SK-N-SH (cell line): ENCODE measurements at regions not wholly inside any gene's neighbourhood (a gene's known extent, or its start where the extent isn't known, plus 50 kb on each side); places are given as distances from the start of the nearest gene placed in this dataset.

ENCODE experiments used
- CTCF ChIA-PET: fragments of 300-600, 350-600 bp; formaldehyde crosslinking; extraction: SDS; loops from one replicate; lab custom pipeline; 2021; lab: Yijun Ruan, JAX
- POLR2A ChIA-PET: fragments of 350-600 bp; sonication (Branson Sonifier 250); formaldehyde crosslinking; extraction: SDS; loops from one replicate; lab custom pipeline; 2020; ENCODE audit warnings: antibody characterized with exemption, inconsistent platforms; lab: Yijun Ruan, JAX
- DNase-seq: peaks from one replicate; pipeline ENCODE4 v3.0.0; 2012
- H2AFZ ChIP-seq: fragments of 200-600 bp; sonication (generic); 2 replicates; pipeline ENCODE4 v1.8.1; 2016; ENCODE audit warnings: antibody characterized with exemption, mild to moderate bottlenecking, low read depth
- H3F3A ChIP-seq: fragments of 200-600 bp; sonication (generic); replicated peaks from 2 replicates; pipeline ENCODE3; 2016; ENCODE audit warnings: antibody characterized with exemption, mild to moderate bottlenecking; ENCODE audit not compliant: insufficient read depth
- H3K27ac ChIP-seq, 2 experiments: fragments of 200-500 bp in 1 of 2; fragments of 200-600 bp in 1 of 2; sonication (Bioruptor generic) in 1 of 2; sonication (generic), shearing (Covaris generic) in 1 of 2; 2 replicates each; pipeline versions ENCODE4 v1.5.1 to v1.6.1; 2014 to 2016; ENCODE audit warnings: low read depth in 2 of 2, inconsistent platforms in 1 of 2, low read length in 1 of 2, mild to moderate bottlenecking in 1 of 2, mixed read lengths in 1 of 2
- H3K27me3 ChIP-seq: fragments of 200-600 bp; sonication (generic), shearing (Covaris generic); 2 replicates; pipeline ENCODE4 v1.6.1; 2016; ENCODE audit warnings: mixed run types; ENCODE audit not compliant: insufficient read depth
- H3K36me3 ChIP-seq, 2 experiments: fragments of 200-500 bp in 1 of 2; fragments of 200-600 bp in 1 of 2; sonication (Bioruptor generic) in 1 of 2; sonication (generic) in 1 of 2; replicated peaks in 1 of 2; 2 replicates each; pipeline versions ENCODE3 to v1.5.1; 2014 to 2016; ENCODE audit warnings: low read length in 1 of 2, mild to moderate bottlenecking in 1 of 2; ENCODE audit not compliant: insufficient read depth in 2 of 2, control insufficient read depth in 1 of 2
- H3K4me1 ChIP-seq, 2 experiments: fragments of 200-500 bp in 1 of 2; fragments of 200-600 bp in 1 of 2; sonication (Bioruptor generic) in 1 of 2; sonication (generic), shearing (Covaris generic) in 1 of 2; 2 replicates each; pipeline versions ENCODE4 v1.5.1 to v1.6.1; 2014 to 2016; ENCODE audit warnings: low read depth in 1 of 2, low read length in 1 of 2, mixed run types in 1 of 2; ENCODE audit not compliant: insufficient read depth in 2 of 2, control insufficient read depth in 1 of 2
- H3K4me2 ChIP-seq: fragments of 200-600 bp; sonication (generic), shearing (Covaris generic); 2 replicates; pipeline ENCODE4 v1.6.1; 2017; ENCODE audit warnings: mixed run types
- H3K4me3 ChIP-seq, 2 experiments: fragments of 200-500 bp in 1 of 2; fragments of 200-600 bp in 1 of 2; sonication (Bioruptor generic) in 1 of 2; sonication (generic), shearing (Covaris generic) in 1 of 2; 2 replicates each; pipeline versions ENCODE4 v1.5.1 to v1.8.1; 2014 to 2016; ENCODE audit warnings: low read depth in 2 of 2, inconsistent platforms in 1 of 2, low read length in 1 of 2, mild to moderate bottlenecking in 1 of 2, mixed read lengths in 1 of 2, moderate library complexity in 1 of 2
- H3K79me2 ChIP-seq: fragments of 200-600 bp; sonication (generic); 2 replicates; pipeline ENCODE4 v1.8.1; 2017; ENCODE audit warnings: mild to moderate bottlenecking; ENCODE audit not compliant: insufficient read depth
- H3K9ac ChIP-seq: fragments of 200-600 bp; sonication (generic); 2 replicates; pipeline ENCODE4 v1.6.1; 2017; ENCODE audit warnings: mixed run types
- H3K9me2 ChIP-seq: fragments of 200-600 bp; sonication (generic); 2 replicates; pipeline ENCODE4 v1.6.1; 2017; ENCODE audit warnings: mixed run types
- H3K9me3 ChIP-seq: fragments of 200-600 bp; sonication (generic); 2 replicates; pipeline ENCODE4 v1.6.1; 2017; ENCODE audit warnings: mixed run types, mild to moderate bottlenecking, moderate library complexity
- H4K20me1 ChIP-seq: fragments of 200-600 bp; sonication (generic); 2 replicates; pipeline ENCODE4 v1.6.1; 2017; ENCODE audit warnings: mild to moderate bottlenecking, mixed run types; ENCODE audit not compliant: insufficient read depth
- ELF1 ChIP-seq: IDR thresholded peaks from 2 replicates; pipeline ENCODE4 v1.4.0; 2012
- EP300 ChIP-seq, 2 experiments: IDR thresholded peaks; 2 replicates each; pipeline versions ENCODE4 v1.4.0 to v1.6.1; 2012; ENCODE audit warnings: borderline replicate concordance in 1 of 2, low read depth in 1 of 2, low read length in 1 of 2
- FOXJ3 ChIP-seq: sonication (generic); formaldehyde crosslinking; IDR thresholded peaks from 2 replicates; pipeline ENCODE4 v1.5.1; 2020; ENCODE audit warnings: mild to moderate bottlenecking, missing genetic modification reagents
- IRF3 ChIP-seq: fragments of 150-350 bp; IDR thresholded peaks from 2 replicates; pipeline ENCODE4 v1.6.1; 2016; ENCODE audit warnings: mild to moderate bottlenecking, low read depth, low read length
- MXI1 ChIP-seq: IDR thresholded peaks from 2 replicates; pipeline ENCODE4 v1.6.1; 2012; ENCODE audit warnings: mild to moderate bottlenecking, low read depth, low read length, improper control_type of control experiment
- NRF1 ChIP-seq: IDR thresholded peaks from 2 replicates; pipeline ENCODE4 v1.6.1; 2012; ENCODE audit warnings: low read depth, mild to moderate bottlenecking, low read length
- REST ChIP-seq: IDR thresholded peaks from 2 replicates; pipeline ENCODE4 v1.6.1; 2012; ENCODE audit warnings: mild to moderate bottlenecking, low read depth, low read length, moderate library complexity
- SIN3A ChIP-seq: IDR thresholded peaks from 2 replicates; pipeline ENCODE4 v1.6.1; 2012; ENCODE audit warnings: low read depth, mild to moderate bottlenecking, low read length, moderate library complexity, borderline replicate concordance
- SMC3 ChIP-seq: IDR thresholded peaks from 2 replicates; pipeline ENCODE4 v1.6.1; 2012; ENCODE audit warnings: low read depth, low read length, improper control_type of control experiment
- TCF12 ChIP-seq: IDR thresholded peaks from 2 replicates; pipeline ENCODE4 v1.4.0; 2012
- TEAD4 ChIP-seq: IDR thresholded peaks from 2 replicates; pipeline ENCODE4 v1.4.0; 2012; ENCODE audit warnings: mild to moderate bottlenecking, borderline replicate concordance; ENCODE audit not compliant: insufficient read depth
- YY1 ChIP-seq: IDR thresholded peaks from 2 replicates; pipeline ENCODE4 v1.4.0; 2012; ENCODE audit warnings: low read depth, mild to moderate bottlenecking
- WGBS: methylation state at CpG from one replicate; pipeline ENCODE4 v1.1.6; 2017; ENCODE audit warnings: low lambda C conversion rate; 5-methylcytosine and 5-hydroxymethylcytosine counted together
- TF ChIP-seq, protein P1 (sequence below): IDR thresholded peaks from 2 replicates; pipeline ENCODE4 v1.4.0; 2012; ENCODE audit warnings: low read depth, borderline replicate concordance
- TF ChIP-seq, protein P2 (sequence below): fragments of 150-350 bp; IDR thresholded peaks from 2 replicates; pipeline ENCODE4 v1.6.1; 2017; ENCODE audit warnings: antibody characterized with exemption, low read length, low read depth, borderline replicate concordance

DNA sequence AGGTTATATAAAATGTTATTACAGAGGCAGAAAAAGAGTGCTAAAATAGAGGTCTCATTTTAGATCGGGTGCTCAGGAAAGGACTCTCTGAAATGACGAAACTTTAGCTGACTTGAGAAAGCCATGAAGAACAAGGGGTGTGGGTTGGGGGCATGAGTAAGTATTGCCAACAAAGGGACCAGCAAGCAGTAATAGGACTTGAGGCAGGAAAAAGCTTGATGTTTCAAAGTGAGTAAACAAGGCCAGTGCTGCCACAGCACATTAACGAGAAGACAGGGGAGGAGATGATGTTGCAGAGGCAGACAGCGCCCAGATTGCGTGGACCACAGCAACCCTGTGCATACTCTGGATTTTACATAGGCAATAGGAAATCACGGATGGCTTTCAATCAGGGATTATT, 318.8 kb downstream of the ZEB2 start:
- Histone ChIP-seq H3K9ac (no peak overlapping the region), H3K4me1 (no peaks in the 10 kb centered on the region), H3K4me2 (no peak overlapping the region), H3K9me3 (no peaks in the 10 kb centered on the region), H3K27ac (no peak overlapping the region), H3K79me2 (no peaks in the 10 kb centered on the region), H3K4me3 (no peak overlapping the region), H2AFZ (no peak overlapping the region)
- POLR2A ChIA-PET: no interaction called here
- 95% methylated on average over 6 of the region's 6 CpGs for WGBS
- TF ChIP-seq NRF1 (no peak), ELF1 (no peak), FOXJ3 (no peak), MXI1 (no peak), YY1 (no peak), TEAD4 (no peak), REST (no peak), TCF12 (no peak), EP300 (IDR thresholded peaks at IDR 0.05; ENCODE audit: borderline replicate concordance in 1 of 2, low read depth in 1 of 2, low read length in 1 of 2) (no peak), IRF3 (no peak)
- TF ChIP-seq, protein P1, sequence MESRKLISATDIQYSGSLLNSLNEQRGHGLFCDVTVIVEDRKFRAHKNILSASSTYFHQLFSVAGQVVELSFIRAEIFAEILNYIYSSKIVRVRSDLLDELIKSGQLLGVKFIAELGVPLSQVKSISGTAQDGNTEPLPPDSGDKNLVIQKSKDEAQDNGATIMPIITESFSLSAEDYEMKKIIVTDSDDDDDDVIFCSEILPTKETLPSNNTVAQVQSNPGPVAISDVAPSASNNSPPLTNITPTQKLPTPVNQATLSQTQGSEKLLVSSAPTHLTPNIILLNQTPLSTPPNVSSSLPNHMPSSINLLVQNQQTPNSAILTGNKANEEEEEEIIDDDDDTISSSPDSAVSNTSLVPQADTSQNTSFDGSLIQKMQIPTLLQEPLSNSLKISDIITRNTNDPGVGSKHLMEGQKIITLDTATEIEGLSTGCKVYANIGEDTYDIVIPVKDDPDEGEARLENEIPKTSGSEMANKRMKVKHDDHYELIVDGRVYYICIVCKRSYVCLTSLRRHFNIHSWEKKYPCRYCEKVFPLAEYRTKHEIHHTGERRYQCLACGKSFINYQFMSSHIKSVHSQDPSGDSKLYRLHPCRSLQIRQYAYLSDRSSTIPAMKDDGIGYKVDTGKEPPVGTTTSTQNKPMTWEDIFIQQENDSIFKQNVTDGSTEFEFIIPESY: no peak
- TF ChIP-seq, all 33 proteins: peak for 0
- Histone ChIP-seq H3K36me3 (no peaks in the 10 kb centered on the region), H3K27me3 (no peaks in the 10 kb centered on the region), H3F3A (no peaks in the 10 kb centered on the region), H3K9me2 (no peaks in the 10 kb centered on the region), H4K20me1 (no peaks in the 10 kb centered on the region)
- DNase-seq: no peak
- CTCF ChIA-PET: no interaction called here

DNA sequence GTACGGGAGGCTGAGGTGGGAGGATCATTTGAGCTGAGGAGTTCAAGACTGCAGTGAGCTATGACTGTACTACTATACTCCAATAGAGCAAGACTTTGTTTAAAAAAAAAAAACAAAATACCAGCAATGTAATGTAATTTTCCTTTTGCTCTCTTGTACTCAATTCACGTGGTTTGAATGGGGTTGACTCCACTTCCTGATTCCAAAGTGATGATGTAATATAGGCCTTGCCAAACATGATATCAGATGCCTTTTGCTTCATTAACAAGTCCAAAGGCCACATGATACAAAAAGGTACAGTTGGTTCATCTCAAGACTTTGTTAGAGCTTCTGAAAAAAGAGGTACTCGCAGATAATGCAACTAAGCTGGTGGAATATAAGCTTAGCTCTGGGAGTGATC, 321.8 kb downstream of the ZEB2 start:
- Histone ChIP-seq H3K4me1 (no peaks in the 10 kb centered on the region), H3K79me2 (no peaks in the 10 kb centered on the region), H3K9me2 (no peaks in the 10 kb centered on the region), H3K27me3 (no peaks in the 10 kb centered on the region), H3K27ac (no peak overlapping the region), H2AFZ (no peak overlapping the region), H3K9me3 (no peaks in the 10 kb centered on the region), H3K9ac (no peak overlapping the region), H3K36me3 (no peaks in the 10 kb centered on the region), H3K4me3 (no peak overlapping the region), H3K4me2 (no peak overlapping the region), H3F3A (no peaks in the 10 kb centered on the region), H4K20me1 (no peaks in the 10 kb centered on the region)
- ChIA-PET CTCF (interaction anchor here (1.0 kb wide), 1 partner anchor 16 kb away, joined by 3 read pairs; no protein-coding TSS in a partner anchor), POLR2A (no interaction called here)
- TF ChIP-seq SIN3A (no peak), ELF1 (peak; percentile 66; the same call in 1 of the 2 replicates), SMC3 (no peak), REST (no peak)
- TF ChIP-seq, protein P2, sequence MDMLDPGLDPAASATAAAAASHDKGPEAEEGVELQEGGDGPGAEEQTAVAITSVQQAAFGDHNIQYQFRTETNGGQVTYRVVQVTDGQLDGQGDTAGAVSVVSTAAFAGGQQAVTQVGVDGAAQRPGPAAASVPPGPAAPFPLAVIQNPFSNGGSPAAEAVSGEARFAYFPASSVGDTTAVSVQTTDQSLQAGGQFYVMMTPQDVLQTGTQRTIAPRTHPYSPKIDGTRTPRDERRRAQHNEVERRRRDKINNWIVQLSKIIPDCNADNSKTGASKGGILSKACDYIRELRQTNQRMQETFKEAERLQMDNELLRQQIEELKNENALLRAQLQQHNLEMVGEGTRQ: no peak
- DNase-seq: no peak
- WGBS: 71% methylated on average over 3 of the region's 3 CpGs
